Panc1 (cell line): ENCODE measurements at regions not wholly inside any gene's neighbourhood (a gene's known extent, or its start where the extent isn't known, plus 50 kb on each side); places are given as distances from the start of the nearest gene placed in this dataset.

Source experiments
- ATAC-seq: fragments of 200-7000 bp; cut with Tn5 transposase; 2 replicates; pipeline ENCODE4 v1.9.1; 2020; ENCODE audit warnings: mild to moderate bottlenecking, moderate library complexity
- BruUV-seq: library from RNA; stranded (reverse); fragments of 400-500 nt; replicated peaks from 2 replicates; lab custom pipeline; 2021; lab: Mats Ljungman, UMichigan
- CTCF ChIA-PET: fragments of 300-600 bp; sonication (Branson Sonifier 250); formaldehyde crosslinking; loops from one replicate; lab custom pipeline; 2022; ENCODE audit warnings: antibody characterized with exemption; lab: Charles Lee
- POLR2A ChIA-PET: fragments of 300-600 bp; sonication (Branson Sonifier 250); formaldehyde crosslinking; loops from one replicate; lab custom pipeline; 2022; ENCODE audit warnings: antibody characterized with exemption; lab: Charles Lee
- DNase-seq: peaks from one replicate; pipeline ENCODE4 v3.0.0-alpha.2; 2010; ENCODE audit warnings: low read depth, low spot score
- H3K27ac ChIP-seq: 2 replicates; pipeline ENCODE4 v1.5.1; 2011; ENCODE audit warnings: mild to moderate bottlenecking, low read length, inconsistent platforms
- H3K27me3 ChIP-seq: fragments of 200-500 bp; sonication (Bioruptor generic); 2 replicates; pipeline ENCODE4 v1.6.0; 2014; ENCODE audit warnings: low read length, inconsistent platforms; ENCODE audit not compliant: control insufficient read depth, insufficient read depth
- H3K36me3 ChIP-seq: fragments of 200-500 bp; sonication (Bioruptor generic); 2 replicates; pipeline ENCODE4 v1.5.1; 2014; ENCODE audit warnings: inconsistent platforms, mild to moderate bottlenecking, low read length, moderate library complexity; ENCODE audit not compliant: control insufficient read depth, insufficient read depth
- H3K4me1 ChIP-seq: 2 replicates; pipeline ENCODE4 v1.5.1; 2011; ENCODE audit warnings: inconsistent platforms, mild to moderate bottlenecking, low read length, moderate library complexity; ENCODE audit not compliant: control insufficient read depth, insufficient read depth
- H3K4me3 ChIP-seq, 2 experiments: 2 replicates each; pipeline ENCODE4 v1.5.1; 2011 to 2012; ENCODE audit warnings: low read depth in 2 of 2, low read length in 2 of 2, mild to moderate bottlenecking in 2 of 2, inconsistent platforms in 1 of 2, moderate library complexity in 1 of 2
- H3K9me3 ChIP-seq: fragments of 200-500 bp; sonication (Bioruptor generic); 2 replicates; pipeline ENCODE4 v1.5.1; 2014; ENCODE audit warnings: low read depth, mild to moderate bottlenecking, inconsistent platforms, low read length, moderate library complexity; ENCODE audit not compliant: control insufficient read depth, insufficient read depth
- POLR2AphosphoS5 ChIP-seq: IDR thresholded peaks from 2 replicates; pipeline ENCODE4 v1.6.1; 2012; ENCODE audit warnings: mild to moderate bottlenecking, low read depth, low read length, moderate library complexity
- SIN3A ChIP-seq: IDR thresholded peaks from 2 replicates; pipeline ENCODE4 v1.6.1; 2012; ENCODE audit warnings: low read depth, mild to moderate bottlenecking, low read length, moderate library complexity, borderline replicate concordance; ENCODE audit not compliant: insufficient read depth
- TCF7L2 ChIP-seq: IDR thresholded peaks from 2 replicates; pipeline ENCODE4 v1.6.1; 2011; ENCODE audit warnings: mild to moderate bottlenecking, low read depth, low read length, inconsistent platforms
- in situ Hi-C: cut with HindIII; loops from 2 replicates; pipeline ENCODE4 v1.10.0; 2016; ENCODE audit warnings: low sequenced_read_pairs, low pct_unique_long_range_greater_than_20kb
- intact Hi-C: fragments of 100-400 bp; cut with micrococcal nuclease; formaldehyde crosslinking; loops from one replicate; pipeline ENCODE4 v1.10.0; 2022; ENCODE audit not compliant: unreplicated experiment
- TF ChIP-seq, protein P1 (sequence below): fragments of 450-650 bp; IDR thresholded peaks from 2 replicates; pipeline ENCODE4 v1.5.1; 2017; ENCODE audit warnings: mild to moderate bottlenecking
- TF ChIP-seq, protein P2 (sequence below), 2 experiments: IDR thresholded peaks; 2 replicates each; pipeline ENCODE4 v1.6.1; 2011 to 2012; ENCODE audit warnings: low read depth in 2 of 2, control low read depth in 1 of 2, low read length in 1 of 2, mild to moderate bottlenecking in 1 of 2, moderate library complexity in 1 of 2; ENCODE audit not compliant: insufficient read depth in 1 of 2

GRCh38 chr12:90823859-90824258 is 131.1 kb downstream of the CCER1 start:
- DNase-seq, result no peak
- no peak for ATAC-seq
- Histone ChIP-seq H3K4me3 (no peak overlapping the region), H3K9me3 (no peaks in the 10 kb centered on the region), H3K27ac (no peak overlapping the region), H3K4me1 (no peaks in the 10 kb centered on the region), H3K27me3 (no peaks in the 10 kb centered on the region), H3K36me3 (no peaks in the 10 kb centered on the region)
- in situ Hi-C loops (no loop called here), intact Hi-C loops (no loop called here)
- no peak for TF ChIP-seq POLR2AphosphoS5
- no peak for TF ChIP-seq SIN3A
- TF ChIP-seq, protein P1, sequence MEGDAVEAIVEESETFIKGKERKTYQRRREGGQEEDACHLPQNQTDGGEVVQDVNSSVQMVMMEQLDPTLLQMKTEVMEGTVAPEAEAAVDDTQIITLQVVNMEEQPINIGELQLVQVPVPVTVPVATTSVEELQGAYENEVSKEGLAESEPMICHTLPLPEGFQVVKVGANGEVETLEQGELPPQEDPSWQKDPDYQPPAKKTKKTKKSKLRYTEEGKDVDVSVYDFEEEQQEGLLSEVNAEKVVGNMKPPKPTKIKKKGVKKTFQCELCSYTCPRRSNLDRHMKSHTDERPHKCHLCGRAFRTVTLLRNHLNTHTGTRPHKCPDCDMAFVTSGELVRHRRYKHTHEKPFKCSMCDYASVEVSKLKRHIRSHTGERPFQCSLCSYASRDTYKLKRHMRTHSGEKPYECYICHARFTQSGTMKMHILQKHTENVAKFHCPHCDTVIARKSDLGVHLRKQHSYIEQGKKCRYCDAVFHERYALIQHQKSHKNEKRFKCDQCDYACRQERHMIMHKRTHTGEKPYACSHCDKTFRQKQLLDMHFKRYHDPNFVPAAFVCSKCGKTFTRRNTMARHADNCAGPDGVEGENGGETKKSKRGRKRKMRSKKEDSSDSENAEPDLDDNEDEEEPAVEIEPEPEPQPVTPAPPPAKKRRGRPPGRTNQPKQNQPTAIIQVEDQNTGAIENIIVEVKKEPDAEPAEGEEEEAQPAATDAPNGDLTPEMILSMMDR, result no peak
- TF ChIP-seq TCF7L2, result no peak
- TF ChIP-seq, protein P2, sequence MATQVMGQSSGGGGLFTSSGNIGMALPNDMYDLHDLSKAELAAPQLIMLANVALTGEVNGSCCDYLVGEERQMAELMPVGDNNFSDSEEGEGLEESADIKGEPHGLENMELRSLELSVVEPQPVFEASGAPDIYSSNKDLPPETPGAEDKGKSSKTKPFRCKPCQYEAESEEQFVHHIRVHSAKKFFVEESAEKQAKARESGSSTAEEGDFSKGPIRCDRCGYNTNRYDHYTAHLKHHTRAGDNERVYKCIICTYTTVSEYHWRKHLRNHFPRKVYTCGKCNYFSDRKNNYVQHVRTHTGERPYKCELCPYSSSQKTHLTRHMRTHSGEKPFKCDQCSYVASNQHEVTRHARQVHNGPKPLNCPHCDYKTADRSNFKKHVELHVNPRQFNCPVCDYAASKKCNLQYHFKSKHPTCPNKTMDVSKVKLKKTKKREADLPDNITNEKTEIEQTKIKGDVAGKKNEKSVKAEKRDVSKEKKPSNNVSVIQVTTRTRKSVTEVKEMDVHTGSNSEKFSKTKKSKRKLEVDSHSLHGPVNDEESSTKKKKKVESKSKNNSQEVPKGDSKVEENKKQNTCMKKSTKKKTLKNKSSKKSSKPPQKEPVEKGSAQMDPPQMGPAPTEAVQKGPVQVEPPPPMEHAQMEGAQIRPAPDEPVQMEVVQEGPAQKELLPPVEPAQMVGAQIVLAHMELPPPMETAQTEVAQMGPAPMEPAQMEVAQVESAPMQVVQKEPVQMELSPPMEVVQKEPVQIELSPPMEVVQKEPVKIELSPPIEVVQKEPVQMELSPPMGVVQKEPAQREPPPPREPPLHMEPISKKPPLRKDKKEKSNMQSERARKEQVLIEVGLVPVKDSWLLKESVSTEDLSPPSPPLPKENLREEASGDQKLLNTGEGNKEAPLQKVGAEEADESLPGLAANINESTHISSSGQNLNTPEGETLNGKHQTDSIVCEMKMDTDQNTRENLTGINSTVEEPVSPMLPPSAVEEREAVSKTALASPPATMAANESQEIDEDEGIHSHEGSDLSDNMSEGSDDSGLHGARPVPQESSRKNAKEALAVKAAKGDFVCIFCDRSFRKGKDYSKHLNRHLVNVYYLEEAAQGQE (IDR thresholded peaks at IDR 0.05; ENCODE audit: insufficient read depth in 1 of 2, low read depth in 2 of 2, low read length in 1 of 2), result no peak
- ChIA-PET POLR2A (no interaction called here), CTCF (no interaction called here)
- no TSS peak for BruUV-seq

GRCh38 chr12:90819709-90820108 is 135.3 kb downstream of the CCER1 start:
- no TSS peak for BruUV-seq
- CTCF ChIA-PET, result no interaction called here
- Histone ChIP-seq H3K4me3 (no peak overlapping the region), H3K27ac (no peak overlapping the region), H3K27me3 (no peaks in the 10 kb centered on the region), H3K9me3 (no peaks in the 10 kb centered on the region), H3K36me3 (no peaks in the 10 kb centered on the region), H3K4me1 (no peaks in the 10 kb centered on the region)
- in situ Hi-C loops (no loop called here), intact Hi-C loops (no loop called here)
- TF ChIP-seq, protein P1, result no peak
- TF ChIP-seq, protein P2 (IDR thresholded peaks at IDR 0.05; ENCODE audit: insufficient read depth in 1 of 2, low read depth in 2 of 2, low read length in 1 of 2), result no peak
- TF ChIP-seq TCF7L2 (no peak), SIN3A (no peak), POLR2AphosphoS5 (no peak)
- POLR2A ChIA-PET, result no interaction called here
- no peak for ATAC-seq
- DNase-seq, result no peak
